NCI-H187 (cell line): ENCODE measurements at regions not wholly inside any gene's neighbourhood (a gene's known extent, or its start where the extent isn't known, plus 50 kb on each side); places are given as distances from the start of the nearest gene placed in this dataset.
A peak's percentile ranks its signal among the peaks of the same experiment; 100 is the strongest.
"Not testable (repeated sequence)": the region's sequence is repeated elsewhere in the genome, so short reads cannot be mapped to it uniquely, and the experiment has no call there.

ENCODE experiments used
- DNase-seq, 2 experiments: peaks; one replicate each; lab custom pipeline; 2025; lab: John Stamatoyannopoulos, UW

- no peak for DNase-seq
Observed at GRCh38 chr7:12004581-12004980, 172.6 kb upstream of the THSD7A start.

- DNase-seq: no peak
Observed at GRCh38 chr7:12007576-12007975, 175.6 kb upstream of the THSD7A start.

GRCh38 chr7:12013983-12014382 lies 182.0 kb upstream of the THSD7A start:
- DNase-seq: no peak

- DNase-seq: no peak
Observed at GRCh38 chr7:12016439-12016838, 184.4 kb upstream of the THSD7A start.

GRCh38 chr7:12017046-12017445 lies 185.0 kb upstream of the THSD7A start:
- no peak for DNase-seq

GRCh38 chr7:12022011-12022410 lies 189.1 kb upstream of the TMEM106B start:
- not testable (repeated sequence) for DNase-seq

GRCh38 chr7:12025246-12025645 lies 185.8 kb upstream of the TMEM106B start:
- DNase-seq: no peak

GRCh38 chr7:12028508-12028907 lies 182.6 kb upstream of the TMEM106B start:
- DNase-seq: no peak

GRCh38 chr7:12030116-12030515 lies 181.0 kb upstream of the TMEM106B start:
- no peak for DNase-seq

- DNase-seq: no peak
Observed at GRCh38 chr7:12031186-12031585, 179.9 kb upstream of the TMEM106B start.

GRCh38 chr7:12031638-12032037 lies 179.5 kb upstream of the TMEM106B start:
- no peak for DNase-seq

- no peak for DNase-seq
Observed at GRCh38 chr7:12032146-12032545, 178.9 kb upstream of the TMEM106B start.

- not testable (repeated sequence) for DNase-seq
Observed at GRCh38 chr7:12043457-12043856, 167.6 kb upstream of the TMEM106B start.

- no peak for DNase-seq
Observed at GRCh38 chr7:12052211-12052610, 158.9 kb upstream of the TMEM106B start.

GRCh38 chr7:12053561-12053960 lies 157.5 kb upstream of the TMEM106B start:
- DNase-seq: no peak

- DNase-seq: no peak
Observed at GRCh38 chr7:12054830-12055229, 156.3 kb upstream of the TMEM106B start.

- DNase-seq: no peak
Observed at GRCh38 chr7:12056381-12056780, 154.7 kb upstream of the TMEM106B start.

GRCh38 chr7:12056977-12057376 lies 154.1 kb upstream of the TMEM106B start:
- DNase-seq: no peak

- no peak for DNase-seq
Observed at GRCh38 chr7:12062062-12062461, 149.0 kb upstream of the TMEM106B start.

GRCh38 chr7:12064586-12065127 lies 146.4 kb upstream of the TMEM106B start:
- no peak for DNase-seq

- DNase-seq: no peak
Observed at GRCh38 chr7:12066004-12066403, 145.1 kb upstream of the TMEM106B start.

GRCh38 chr7:12066521-12066920 lies 144.6 kb upstream of the TMEM106B start:
- DNase-seq: no peak

GRCh38 chr7:12067156-12067831 lies 143.8 kb upstream of the TMEM106B start:
- peak; percentile 6 to 8 for DNase-seq

GRCh38 chr7:12069757-12070156 lies 141.3 kb upstream of the TMEM106B start:
- DNase-seq: no peak
